Activated gamma-delta T cell treated with anti-CD3 and anti-CD28 coated beads, Interleukin-2, amount 50 U/mL, for 16 hours (primary cell): ENCODE measurements at regions not wholly inside any gene's neighbourhood (a gene's known extent, or its start where the extent isn't known, plus 50 kb on each side); places are given as distances from the start of the nearest gene placed in this dataset.
"Not testable (repeated sequence)": the region's sequence is repeated elsewhere in the genome, so short reads cannot be mapped to it uniquely, and the experiment has no call there.

Experiments used
- DNase-seq: peaks from one replicate; pipeline ENCODE4 v3.0.0-alpha.2; 2020; ENCODE audit warnings: low read depth

DNA sequence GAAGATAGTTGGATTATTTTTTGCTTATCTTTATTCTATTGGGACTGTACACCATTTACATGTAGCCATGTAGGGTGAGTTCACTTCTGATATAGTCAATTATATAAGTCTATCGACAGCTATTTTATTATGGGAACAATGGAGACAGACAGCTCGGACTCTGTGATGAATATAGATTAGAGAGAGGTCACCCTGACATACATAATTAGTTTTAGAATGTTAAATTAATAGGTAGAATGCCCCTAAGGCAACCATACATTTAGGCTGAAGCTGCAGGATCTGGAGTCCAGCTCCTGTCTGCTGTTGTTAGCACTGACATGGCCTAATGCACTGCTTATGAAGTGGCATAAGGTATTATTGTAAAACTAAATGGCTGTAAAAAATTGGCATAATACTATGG is 700.8 kb downstream of the MAT2B start:
- no peak for DNase-seq

- no peak for DNase-seq
Observed at GRCh38 chr5:164207646-164208045, 702.2 kb downstream of the MAT2B start.

- no peak for DNase-seq
Observed at GRCh38 chr5:164210491-164210890, 705.1 kb downstream of the MAT2B start.

DNA sequence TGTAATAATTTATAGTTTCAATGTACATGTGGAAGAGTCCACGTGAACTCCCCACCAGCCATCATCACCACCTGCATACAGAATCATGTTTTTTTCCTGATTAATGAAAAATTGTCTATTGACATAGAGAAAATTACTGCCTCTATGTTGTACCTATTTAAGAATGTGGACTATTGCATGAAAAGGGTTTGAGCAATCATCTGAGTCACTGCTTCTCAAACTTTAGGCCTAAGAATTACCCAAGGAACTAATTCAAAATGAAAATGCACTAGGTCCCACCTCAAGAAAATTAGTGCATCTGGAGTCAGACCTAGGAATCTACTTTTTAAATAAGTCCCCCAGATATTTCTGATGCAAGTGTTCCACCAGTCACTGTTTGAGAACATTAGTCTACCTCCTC is 709.3 kb downstream of the MAT2B start:
- DNase-seq: no peak

GRCh38 chr5:164217464-164217863 is 712.0 kb downstream of the MAT2B start:
- DNase-seq: no peak

GRCh38 chr5:164220522-164220921 is 715.1 kb downstream of the MAT2B start:
- no peak for DNase-seq

DNA sequence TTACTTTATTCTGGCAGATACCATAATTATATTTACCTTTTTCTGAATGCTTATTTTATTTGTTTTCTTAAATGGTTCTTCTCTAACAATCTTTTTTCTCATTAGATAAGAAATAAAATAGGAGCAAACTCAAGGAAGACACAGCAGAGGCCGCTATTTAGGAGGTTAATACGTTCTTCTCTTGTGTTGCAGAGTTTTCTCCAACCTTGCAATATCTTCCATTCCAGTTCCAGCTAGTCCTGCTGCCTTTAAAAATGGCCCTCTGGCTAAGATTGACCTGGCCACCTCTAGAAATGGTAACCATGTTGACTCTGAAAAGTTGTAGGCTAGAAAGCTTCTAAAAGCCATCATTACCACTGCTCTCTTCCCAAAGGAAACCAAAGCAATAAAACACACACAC is 718.8 kb downstream of the MAT2B start:
- DNase-seq: no peak

- no peak for DNase-seq
Observed at GRCh38 chr5:164224772-164225171, 719.4 kb downstream of the MAT2B start.

GRCh38 chr5:164230341-164230740 is 724.9 kb downstream of the MAT2B start:
- no peak for DNase-seq

- no peak for DNase-seq
Observed at GRCh38 chr5:164233791-164234190, 728.4 kb downstream of the MAT2B start.

GRCh38 chr5:164234321-164234720 is 728.9 kb downstream of the MAT2B start:
- no peak for DNase-seq

DNA sequence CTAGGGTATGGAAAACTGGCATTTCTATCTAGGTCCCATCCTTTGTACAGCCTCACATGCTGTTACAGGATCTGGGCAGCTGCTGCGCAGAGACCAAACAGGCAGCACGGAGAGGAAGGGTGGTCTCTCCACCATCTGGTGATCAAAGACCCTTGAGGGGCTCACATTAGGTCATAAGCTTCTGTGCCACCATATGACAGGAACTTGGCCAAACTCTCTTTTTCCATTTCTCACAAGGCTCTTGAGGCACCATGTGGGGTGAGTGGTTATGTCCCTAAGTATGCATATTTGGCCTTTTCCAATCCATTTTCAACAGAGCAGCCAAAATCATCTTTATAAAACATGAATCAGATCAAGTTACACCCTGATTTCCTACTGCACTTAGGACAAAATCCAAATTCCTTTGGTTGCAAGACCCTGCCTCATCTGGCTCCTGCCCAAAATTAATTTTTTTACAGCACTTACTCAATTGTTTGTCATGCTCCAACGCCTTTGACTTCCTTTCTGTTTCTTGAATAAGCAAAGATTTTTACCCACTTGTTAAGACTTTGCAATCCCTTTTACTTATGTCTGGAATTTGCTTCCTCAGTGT is 730.0 kb downstream of the MAT2B start:
- DNase-seq: no peak

GRCh38 chr5:164237486-164237885 is 732.1 kb downstream of the MAT2B start:
- DNase-seq: no peak

DNA sequence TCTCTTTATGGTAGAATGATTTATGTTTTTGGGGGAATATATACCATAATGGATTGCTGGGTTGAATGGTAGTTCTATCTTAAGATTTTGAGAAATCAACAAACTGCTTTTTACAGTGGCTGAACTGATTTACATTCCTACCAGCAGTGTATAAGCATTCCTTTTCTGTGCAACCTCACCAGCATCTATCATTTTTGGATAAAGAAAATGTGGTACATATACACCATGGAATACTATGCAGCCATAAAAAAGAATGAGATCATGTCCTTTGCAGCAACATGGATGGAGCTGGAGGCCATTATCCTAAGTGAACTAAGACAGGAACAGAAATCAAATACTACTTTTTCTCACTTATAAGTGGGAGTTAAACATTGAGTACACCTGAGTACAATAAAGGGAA is 746.4 kb downstream of the MAT2B start:
- DNase-seq: not testable (repeated sequence)

GRCh38 chr5:164253764-164254163 is 748.3 kb downstream of the MAT2B start:
- DNase-seq: no peak

DNA sequence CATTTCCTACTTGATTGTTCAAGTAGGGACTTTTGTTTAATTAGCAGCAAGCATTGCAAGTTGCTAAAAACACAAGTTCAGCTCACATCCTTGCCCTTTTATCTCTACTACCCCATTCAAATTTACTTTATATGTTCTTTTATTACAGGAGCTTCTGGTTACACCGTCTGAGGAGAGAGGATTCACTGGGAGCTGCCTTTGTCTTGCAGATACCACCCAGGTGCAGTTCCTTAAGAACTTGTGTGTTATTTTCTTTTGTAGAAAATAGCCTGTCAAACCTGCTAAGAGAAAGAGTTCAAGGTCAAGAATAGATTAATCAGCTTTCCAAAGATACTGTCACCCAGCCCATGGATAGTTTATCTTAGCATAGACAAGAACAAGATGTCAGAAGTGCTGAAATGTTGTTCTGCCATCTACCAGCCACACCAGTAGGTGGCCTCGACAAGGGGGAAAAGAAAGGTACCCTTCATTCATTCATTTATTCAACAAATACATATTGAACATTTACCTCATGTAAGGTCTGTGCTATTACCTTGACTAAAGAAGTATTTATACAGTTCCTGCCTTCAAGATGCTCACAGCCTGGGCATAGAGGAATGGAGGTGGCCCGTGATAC is 750.3 kb downstream of the MAT2B start:
- DNase-seq: no peak

GRCh38 chr5:164256351-164256750 is 750.9 kb downstream of the MAT2B start:
- DNase-seq: no peak

DNA sequence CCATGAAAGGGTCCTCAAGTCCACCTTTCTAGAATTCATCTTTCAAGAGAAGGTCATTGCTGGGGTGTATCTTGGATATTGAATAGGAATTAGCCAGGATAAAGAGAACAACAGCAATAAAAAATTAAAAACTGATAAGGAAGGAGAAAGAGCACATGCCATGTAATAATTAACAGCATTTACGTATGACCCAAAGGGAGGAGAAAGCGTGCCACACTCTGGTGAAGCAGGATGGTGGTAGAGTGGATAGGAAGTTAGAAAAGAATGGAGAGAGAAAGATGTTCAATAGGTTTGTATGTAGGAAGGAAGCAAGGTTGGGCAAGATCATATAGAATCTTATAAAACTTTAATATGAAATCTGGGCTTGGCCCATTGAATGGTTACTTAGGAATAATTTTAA is 751.5 kb downstream of the MAT2B start:
- DNase-seq: no peak

- no peak for DNase-seq
Observed at GRCh38 chr5:164265566-164265965, 760.1 kb downstream of the MAT2B start.

- no peak for DNase-seq
Observed at GRCh38 chr5:164266571-164266970, 761.2 kb downstream of the MAT2B start.

- no peak for DNase-seq
Observed at GRCh38 chr5:164277720-164278119, 772.3 kb downstream of the MAT2B start.

DNA sequence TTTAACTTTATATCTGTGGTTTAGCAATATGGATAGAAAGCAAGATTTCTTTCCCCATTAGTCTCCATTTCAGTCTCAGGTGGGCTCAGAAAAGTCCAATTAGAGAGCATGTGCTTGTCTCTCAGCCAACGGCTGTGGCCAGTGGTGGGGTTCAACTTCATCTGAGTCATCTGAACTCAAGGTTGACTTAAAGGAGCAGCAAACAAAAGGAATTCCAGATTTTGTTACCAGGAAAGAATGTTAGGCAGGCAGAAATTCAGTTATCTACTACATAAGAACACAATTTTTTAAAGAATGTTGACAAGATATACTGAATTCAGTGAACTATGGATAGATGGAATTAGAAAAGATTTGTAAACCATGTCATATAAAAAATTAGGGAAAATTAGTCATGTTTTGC is 784.1 kb downstream of the MAT2B start:
- DNase-seq: no peak

DNA sequence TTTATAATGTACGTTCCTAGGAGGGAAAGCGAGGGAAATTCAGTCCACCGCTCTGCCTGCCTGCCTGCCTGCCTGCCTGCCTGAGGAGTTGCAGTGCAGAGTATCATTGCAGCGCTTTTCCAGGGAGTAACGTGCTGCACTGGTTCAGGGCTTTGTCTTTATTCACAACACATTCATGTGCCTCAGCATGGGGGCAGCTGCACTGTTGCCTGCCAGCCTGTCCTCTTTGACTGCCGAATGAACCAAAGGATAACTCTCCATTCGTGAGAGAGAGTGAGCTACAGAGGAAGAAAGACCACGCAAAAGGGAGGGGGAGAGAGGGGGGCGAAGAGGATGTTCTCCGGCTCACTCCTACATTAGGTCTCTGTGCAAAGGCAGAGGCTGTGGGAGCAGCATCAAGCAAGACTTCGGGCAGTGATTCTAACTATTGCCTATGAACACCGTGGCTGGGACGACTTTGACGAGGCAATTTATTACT is 791.2 kb downstream of the MAT2B start:
- no peak for DNase-seq

DNA sequence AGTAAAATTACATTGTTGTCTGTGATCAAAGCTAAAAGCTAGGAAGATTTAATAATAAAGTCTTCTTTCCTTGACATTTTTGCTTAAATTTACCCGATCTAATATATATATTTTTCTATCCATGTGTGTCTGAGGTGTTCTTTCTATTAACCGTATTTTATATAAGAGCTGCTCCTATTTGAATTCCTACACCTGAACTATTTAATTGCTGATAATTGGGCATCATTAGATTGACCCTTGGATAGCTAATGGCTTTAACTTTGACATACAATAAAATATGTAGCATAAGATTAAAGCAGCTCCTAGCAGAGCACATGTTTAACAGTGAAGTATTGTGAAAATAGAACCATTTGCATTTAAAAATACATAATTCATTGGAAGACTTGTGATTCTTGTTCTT is 792.7 kb downstream of the MAT2B start:
- no peak for DNase-seq
